ENCODE measurements at regions not wholly inside any gene's neighbourhood (a gene's known extent, or its start where the extent isn't known, plus 50 kb on each side); places are given as distances from the start of the nearest gene placed in this dataset.
A peak's percentile ranks its signal among the peaks of the same experiment; 100 is the strongest.

DNA sequence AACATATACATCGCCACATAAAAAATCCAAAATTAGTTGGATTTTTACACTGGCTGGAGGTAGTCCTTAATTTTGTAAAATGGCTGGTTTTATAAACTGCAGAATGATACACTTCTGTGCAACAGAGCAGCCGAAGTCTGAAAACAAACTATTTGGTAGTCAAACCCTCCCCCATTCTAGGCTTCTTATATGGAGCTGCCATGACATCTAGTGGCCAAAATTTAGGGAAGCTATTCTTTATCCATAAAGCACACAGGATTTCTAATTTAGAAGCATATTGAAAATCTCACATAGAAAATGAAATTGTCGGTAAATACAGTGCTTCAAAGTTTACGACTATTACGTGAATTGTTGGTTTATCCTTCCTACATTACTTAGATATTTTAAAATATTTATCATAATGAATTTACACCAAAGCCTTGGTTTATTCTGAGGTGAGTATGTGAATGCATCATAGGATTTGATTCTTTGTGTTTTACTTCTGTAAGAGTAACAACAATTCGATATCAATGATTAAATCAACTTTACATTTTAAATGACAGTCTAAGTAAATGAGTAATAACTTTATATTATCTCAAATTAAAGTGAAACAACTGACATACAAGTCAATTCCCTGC, 113.4 kb upstream of the FAM241A start:
- no TSS peak for BruUV-seq (replicated peaks)
- no peaks in the 10 kb centered on the region for H3K9me3 ChIP-seq (replicated peaks; ENCODE audit: control insufficient read depth, insufficient read depth, low read length)
- dilution Hi-C loops (cut with MboI; ENCODE audit: extremely low pct_ligation_motif_present, low sequenced_read_pairs) = no loop called here
- no peak overlapping the region for H3K4me3 ChIP-seq (replicated peaks in 1 of 3; ENCODE audit: insufficient read depth in 1 of 3, low read depth in 1 of 3, low read length in 3 of 3)
- H3K4me1 ChIP-seq (ENCODE audit: control insufficient read depth, extremely low read depth, insufficient read depth, low read length) = no peaks in the 10 kb centered on the region
- no peaks in the 10 kb centered on the region for H3K79me2 ChIP-seq (ENCODE audit: control insufficient read depth, insufficient read depth, low read length)
- peaks cover 12 to 36% of the 10 kb centered on the region in 2 experiments for H3K27me3 ChIP-seq (ENCODE audit: control insufficient read depth in 2 of 2, insufficient read depth in 2 of 2, low read length in 2 of 2)
- POLR2A ChIA-PET = no interaction called here
- FAIRE-seq = peak; percentile 75
- CTCF ChIA-PET = interaction anchor here (0.6 to 3.8 kb wide), 51 partner anchors 9 to 1982 kb away, joined by 3 to 75 read pairs (median 4); no protein-coding TSS in a partner anchor
- H3K27ac ChIP-seq (ENCODE audit: insufficient read depth, low read depth, low read length) = no peak overlapping the region
- DNase-seq (ENCODE audit: low read depth, low spot score) = peak; percentile 51
- no peak overlapping the region for H2AFZ ChIP-seq (ENCODE audit: low read depth, low read length)
- no peaks in the 10 kb centered on the region for H4K20me1 ChIP-seq (replicated peaks; ENCODE audit: control insufficient read depth, extremely low read depth, insufficient read depth, low read length)
- H3K9ac ChIP-seq (replicated peaks; ENCODE audit: extremely low read depth, insufficient read depth, low read length) = no peak overlapping the region
- H3K36me3 ChIP-seq (ENCODE audit: control insufficient read depth in 2 of 2, extremely low read depth in 1 of 2, insufficient read depth in 2 of 2, low read length in 2 of 2) = no peaks in the 10 kb centered on the region
- intact Hi-C loops (cut with micrococcal nuclease) = loop anchor here (1.0 to 10.0 kb wide), 7 partner anchors 89 to 1517 kb away; no protein-coding TSS in a partner anchor
- no peak for TF ChIP-seq EZH2 (IDR thresholded peaks at IDR 0.05; ENCODE audit: borderline replicate concordance, low read depth, low read length, severe bottlenecking)
- TF ChIP-seq, protein P1, sequence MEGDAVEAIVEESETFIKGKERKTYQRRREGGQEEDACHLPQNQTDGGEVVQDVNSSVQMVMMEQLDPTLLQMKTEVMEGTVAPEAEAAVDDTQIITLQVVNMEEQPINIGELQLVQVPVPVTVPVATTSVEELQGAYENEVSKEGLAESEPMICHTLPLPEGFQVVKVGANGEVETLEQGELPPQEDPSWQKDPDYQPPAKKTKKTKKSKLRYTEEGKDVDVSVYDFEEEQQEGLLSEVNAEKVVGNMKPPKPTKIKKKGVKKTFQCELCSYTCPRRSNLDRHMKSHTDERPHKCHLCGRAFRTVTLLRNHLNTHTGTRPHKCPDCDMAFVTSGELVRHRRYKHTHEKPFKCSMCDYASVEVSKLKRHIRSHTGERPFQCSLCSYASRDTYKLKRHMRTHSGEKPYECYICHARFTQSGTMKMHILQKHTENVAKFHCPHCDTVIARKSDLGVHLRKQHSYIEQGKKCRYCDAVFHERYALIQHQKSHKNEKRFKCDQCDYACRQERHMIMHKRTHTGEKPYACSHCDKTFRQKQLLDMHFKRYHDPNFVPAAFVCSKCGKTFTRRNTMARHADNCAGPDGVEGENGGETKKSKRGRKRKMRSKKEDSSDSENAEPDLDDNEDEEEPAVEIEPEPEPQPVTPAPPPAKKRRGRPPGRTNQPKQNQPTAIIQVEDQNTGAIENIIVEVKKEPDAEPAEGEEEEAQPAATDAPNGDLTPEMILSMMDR (IDR thresholded peaks at IDR 0.05; ENCODE audit: extremely low read depth in 1 of 2, insufficient read depth in 1 of 2, low read depth in 1 of 2, low read length in 2 of 2) = peak; percentile 39 to 43
- no peaks in the 10 kb centered on the region for H3K9me1 ChIP-seq (replicated peaks; ENCODE audit: control insufficient read depth, extremely low read depth, insufficient read depth, low read length)
- no peak overlapping the region for H3K4me2 ChIP-seq (ENCODE audit: insufficient read depth, low read length)

DNA sequence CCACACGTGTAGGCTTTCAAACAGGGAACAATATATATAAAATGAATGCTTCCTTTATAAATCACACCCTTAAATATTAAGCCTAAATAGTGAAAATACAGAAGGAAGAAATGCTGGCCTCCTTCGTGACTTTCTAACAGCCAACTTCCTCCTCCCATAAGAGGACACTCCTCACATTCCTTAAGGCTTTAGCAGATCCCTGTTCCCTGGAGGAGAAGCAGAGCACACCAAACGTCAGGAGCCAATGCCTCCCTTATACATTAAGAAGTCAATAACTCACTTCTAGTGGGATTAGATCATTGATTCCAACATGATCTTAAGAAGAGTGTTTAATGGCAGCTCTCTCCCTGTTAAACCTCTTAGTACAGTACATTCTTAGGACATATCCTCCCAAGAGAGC, 108.4 kb upstream of the FAM241A start:
- H3K79me2 ChIP-seq (ENCODE audit: control insufficient read depth, insufficient read depth, low read length) = no peaks in the 10 kb centered on the region
- H4K20me1 ChIP-seq (replicated peaks; ENCODE audit: control insufficient read depth, extremely low read depth, insufficient read depth, low read length) = no peaks in the 10 kb centered on the region
- H3K9me1 ChIP-seq (replicated peaks; ENCODE audit: control insufficient read depth, extremely low read depth, insufficient read depth, low read length) = no peaks in the 10 kb centered on the region
- H3K4me2 ChIP-seq (ENCODE audit: insufficient read depth, low read length) = no peak overlapping the region
- no peak overlapping the region for H3K27ac ChIP-seq (ENCODE audit: insufficient read depth, low read depth, low read length)
- BruUV-seq (replicated peaks) = no TSS peak
- no peak overlapping the region for H2AFZ ChIP-seq (ENCODE audit: low read depth, low read length)
- no peaks in the 10 kb centered on the region for H3K36me3 ChIP-seq (ENCODE audit: control insufficient read depth in 2 of 2, extremely low read depth in 1 of 2, insufficient read depth in 2 of 2, low read length in 2 of 2)
- H3K4me1 ChIP-seq (ENCODE audit: control insufficient read depth, extremely low read depth, insufficient read depth, low read length) = no peaks in the 10 kb centered on the region
- H3K4me3 ChIP-seq (replicated peaks in 1 of 3; ENCODE audit: insufficient read depth in 1 of 3, low read depth in 1 of 3, low read length in 3 of 3) = no peak overlapping the region
- POLR2A ChIA-PET = no interaction called here
- no peak overlapping the region for H3K9ac ChIP-seq (replicated peaks; ENCODE audit: extremely low read depth, insufficient read depth, low read length)
- no peaks in the 10 kb centered on the region for H3K9me3 ChIP-seq (replicated peaks; ENCODE audit: control insufficient read depth, insufficient read depth, low read length)
- peaks cover 2 to 12% of the 10 kb centered on the region in 2 experiments for H3K27me3 ChIP-seq (ENCODE audit: control insufficient read depth in 2 of 2, insufficient read depth in 2 of 2, low read length in 2 of 2)
- CTCF ChIA-PET = interaction anchor here (1.1 kb wide), 1 partner anchor 23 kb away, joined by 5 read pairs; no protein-coding TSS in a partner anchor
- TF ChIP-seq FOS (IDR thresholded peaks at IDR 0.05; ENCODE audit: borderline replicate concordance, insufficient read depth, low read length) (no peak), JUN (IDR thresholded peaks at IDR 0.05; ENCODE audit: borderline replicate concordance, insufficient read depth, insufficient read length, low read depth) (no peak), GATA2 (IDR thresholded peaks at IDR 0.05; ENCODE audit: insufficient read depth, insufficient read length, low read depth, low read length) (no peak), POLR2A (IDR thresholded peaks at IDR 0.05; ENCODE audit: low read depth, low read length) (no peak), POLR2AphosphoS5 (IDR thresholded peaks at IDR 0.05; ENCODE audit: insufficient read depth, low read depth, low read length) (no peak), EZH2 (IDR thresholded peaks at IDR 0.05; ENCODE audit: borderline replicate concordance, low read depth, low read length, severe bottlenecking) (no peak), MYC (IDR thresholded peaks at IDR 0.05; ENCODE audit: low read depth, low read length) (no peak)
- TF ChIP-seq, protein P2, sequence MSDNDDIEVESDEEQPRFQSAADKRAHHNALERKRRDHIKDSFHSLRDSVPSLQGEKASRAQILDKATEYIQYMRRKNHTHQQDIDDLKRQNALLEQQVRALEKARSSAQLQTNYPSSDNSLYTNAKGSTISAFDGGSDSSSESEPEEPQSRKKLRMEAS (IDR thresholded peaks at IDR 0.05; ENCODE audit: insufficient read depth, insufficient read length) = no peak
- TF ChIP-seq, protein P1 (IDR thresholded peaks at IDR 0.05; ENCODE audit: extremely low read depth in 1 of 2, insufficient read depth in 1 of 2, low read depth in 1 of 2, low read length in 2 of 2) = no peak
- DNase-seq (ENCODE audit: low read depth, low spot score) (no peak), FAIRE-seq (no peak)
- dilution Hi-C loops (cut with MboI; ENCODE audit: extremely low pct_ligation_motif_present, low sequenced_read_pairs) (no loop called here), intact Hi-C loops (cut with micrococcal nuclease) (loop anchor here (10.0 kb wide), 2 partner anchors 872 to 1522 kb away; no protein-coding TSS in a partner anchor)

Data from endothelial cell of umbilical vein (primary cell).